ENCODE measurements at regions not wholly inside any gene's neighbourhood (a gene's known extent, or its start where the extent isn't known, plus 50 kb on each side); places are given as distances from the start of the nearest gene placed in this dataset.

GRCh38 chr12:102736328-102736727 is 180.7 kb downstream of the PAH start:
- Histone ChIP-seq H2AFZ (ENCODE audit: low read length) (no peak overlapping the region), H3K9me3 (ENCODE audit: low read depth, low read length) (no peaks in the 10 kb centered on the region), H3K79me2 (ENCODE audit: insufficient read depth, low read length) (no peaks in the 10 kb centered on the region), H3K4me2 (ENCODE audit: insufficient read depth, low read length) (no peak overlapping the region), H4K20me1 (ENCODE audit: insufficient read depth, low read length) (no peaks in the 10 kb centered on the region), H3K36me3 (ENCODE audit: insufficient read depth, low read length) (no peaks in the 10 kb centered on the region), H3K4me1 (ENCODE audit: insufficient read depth, low read length) (no peaks in the 10 kb centered on the region), H3K4me3 (ENCODE audit: insufficient read depth, low read length) (no peak overlapping the region), H3K27ac (ENCODE audit: low read depth, low read length) (no peak overlapping the region), H3K27me3 (ENCODE audit: insufficient read depth, low read length) (no peaks in the 10 kb centered on the region)
- no peak for TF ChIP-seq CTCF (IDR thresholded peaks at IDR 0.05; ENCODE audit: extremely low read depth, low read depth, low read length)
- DNase-seq (ENCODE audit: insufficient read length, low spot score, missing footprints) = no peak

GRCh38 chr12:102735104-102735503 is 181.9 kb downstream of the PAH start:
- H4K20me1 ChIP-seq (ENCODE audit: insufficient read depth, low read length) = no peaks in the 10 kb centered on the region
- no peaks in the 10 kb centered on the region for H3K9me3 ChIP-seq (ENCODE audit: low read depth, low read length)
- H3K27ac ChIP-seq (ENCODE audit: low read depth, low read length) = no peak overlapping the region
- H2AFZ ChIP-seq (ENCODE audit: low read length) = peak overlapping the region; percentile 41
- no peak for TF ChIP-seq CTCF (IDR thresholded peaks at IDR 0.05; ENCODE audit: extremely low read depth, low read depth, low read length)
- H3K4me1 ChIP-seq (ENCODE audit: insufficient read depth, low read length) = no peaks in the 10 kb centered on the region
- H3K27me3 ChIP-seq (ENCODE audit: insufficient read depth, low read length) = no peaks in the 10 kb centered on the region
- H3K4me3 ChIP-seq (ENCODE audit: insufficient read depth, low read length) = no peak overlapping the region
- H3K79me2 ChIP-seq (ENCODE audit: insufficient read depth, low read length) = no peaks in the 10 kb centered on the region
- H3K4me2 ChIP-seq (ENCODE audit: insufficient read depth, low read length) = no peak overlapping the region
- DNase-seq (ENCODE audit: insufficient read length, low spot score, missing footprints) = no peak
- H3K36me3 ChIP-seq (ENCODE audit: insufficient read depth, low read length) = no peaks in the 10 kb centered on the region

- Histone ChIP-seq H3K4me3 (ENCODE audit: insufficient read depth, low read length) (no peak overlapping the region), H3K4me2 (ENCODE audit: insufficient read depth, low read length) (no peak overlapping the region), H4K20me1 (ENCODE audit: insufficient read depth, low read length) (no peaks in the 10 kb centered on the region), H2AFZ (ENCODE audit: low read length) (no peak overlapping the region), H3K9me3 (ENCODE audit: low read depth, low read length) (no peaks in the 10 kb centered on the region), H3K27ac (ENCODE audit: low read depth, low read length) (no peak overlapping the region), H3K27me3 (ENCODE audit: insufficient read depth, low read length) (no peaks in the 10 kb centered on the region), H3K4me1 (ENCODE audit: insufficient read depth, low read length) (no peaks in the 10 kb centered on the region), H3K79me2 (ENCODE audit: insufficient read depth, low read length) (no peaks in the 10 kb centered on the region), H3K36me3 (ENCODE audit: insufficient read depth, low read length) (no peaks in the 10 kb centered on the region)
- DNase-seq (ENCODE audit: insufficient read length, low spot score, missing footprints) = no peak
- TF ChIP-seq CTCF (IDR thresholded peaks at IDR 0.05; ENCODE audit: extremely low read depth, low read depth, low read length) = no peak
Observed at GRCh38 chr12:102730996-102731395, 186.0 kb downstream of the PAH start.

- no peak overlapping the region for H3K4me3 ChIP-seq (ENCODE audit: insufficient read depth, low read length)
- no peak overlapping the region for H2AFZ ChIP-seq (ENCODE audit: low read length)
- H3K36me3 ChIP-seq (ENCODE audit: insufficient read depth, low read length) = no peaks in the 10 kb centered on the region
- no peak for TF ChIP-seq CTCF (IDR thresholded peaks at IDR 0.05; ENCODE audit: extremely low read depth, low read depth, low read length)
- no peaks in the 10 kb centered on the region for H3K9me3 ChIP-seq (ENCODE audit: low read depth, low read length)
- H3K27me3 ChIP-seq (ENCODE audit: insufficient read depth, low read length) = no peaks in the 10 kb centered on the region
- no peak overlapping the region for H3K4me2 ChIP-seq (ENCODE audit: insufficient read depth, low read length)
- no peak for DNase-seq (ENCODE audit: insufficient read length, low spot score, missing footprints)
- no peaks in the 10 kb centered on the region for H3K79me2 ChIP-seq (ENCODE audit: insufficient read depth, low read length)
- no peak overlapping the region for H3K27ac ChIP-seq (ENCODE audit: low read depth, low read length)
- no peaks in the 10 kb centered on the region for H4K20me1 ChIP-seq (ENCODE audit: insufficient read depth, low read length)
- no peaks in the 10 kb centered on the region for H3K4me1 ChIP-seq (ENCODE audit: insufficient read depth, low read length)
Observed at GRCh38 chr12:102728506-102729242, 188.4 kb downstream of the PAH start.
